HCT116 (cell line): ENCODE measurements at regions not wholly inside any gene's neighbourhood (a gene's known extent, or its start where the extent isn't known, plus 50 kb on each side); places are given as distances from the start of the nearest gene placed in this dataset.

ENCODE experiments used
- ATAC-seq: fragments of 200-7000 bp; cut with Tn5 transposase; 2 replicates; pipeline ENCODE4 v1.9.1; 2020; ENCODE audit warnings: mild to moderate bottlenecking, moderate library complexity
- BruUV-seq: library from RNA; stranded (reverse); fragments of 400-500 nt; replicated peaks from 2 replicates; lab custom pipeline; 2021; lab: Mats Ljungman, UMichigan
- CTCF ChIA-PET: fragments of 300-600 bp; sonication (Branson Sonifier 250); formaldehyde crosslinking; loops from one replicate; lab custom pipeline; 2021; ENCODE audit warnings: antibody characterized with exemption; lab: Charles Lee
- POLR2A ChIA-PET: fragments of 300-600, 350-600 bp; sonication (Branson Sonifier 250); formaldehyde crosslinking; loops from one replicate; lab custom pipeline; 2021; ENCODE audit warnings: antibody characterized with exemption; lab: Charles Lee
- RAD21 ChIA-PET, 2 experiments: fragments of 300-600 bp; sonication (Branson Sonifier 250); formaldehyde crosslinking; loops; one replicate each; lab custom pipeline; 2023; ENCODE audit warnings: low total read pairs in 2 of 2; ENCODE audit not compliant: uncharacterized antibody in 2 of 2, unreplicated experiment in 2 of 2, low non-redundant PET in 1 of 2; lab: Charles Lee
- DNase-seq: peaks from one replicate; pipeline ENCODE4 v3.0.0-alpha.2; 2010; ENCODE audit warnings: low read depth, low spot score
- H2AFZ ChIP-seq: fragments of 200-600 bp; shearing (Covaris generic), sonication (generic); 2 replicates; pipeline ENCODE4 v1.6.1; 2017; ENCODE audit warnings: low read depth, mixed run types, mixed read lengths, antibody characterized with exemption, low read length; ENCODE audit not compliant: poor library complexity, severe bottlenecking
- H3K27ac ChIP-seq: 2 replicates; pipeline ENCODE4 v1.5.1; 2012; ENCODE audit warnings: low read depth, low read length
- H3K27me3 ChIP-seq: fragments of 200-600 bp; sonication (generic); 2 replicates; pipeline ENCODE4 v1.6.1; 2016; ENCODE audit warnings: mixed run types, low read length, mixed read lengths; ENCODE audit not compliant: insufficient read depth
- H3K36me3 ChIP-seq, 2 experiments: fragments of 200-500 bp in 1 of 2; fragments of 200-600 bp in 1 of 2; sonication (Bioruptor generic) in 1 of 2; sonication (generic) in 1 of 2; 2 replicates each; pipeline versions ENCODE4 v1.5.1 to v1.6.1; 2014 to 2016; ENCODE audit warnings: low read length in 2 of 2, inconsistent platforms in 1 of 2, mixed read lengths in 1 of 2, mixed run types in 1 of 2; ENCODE audit not compliant: insufficient read depth in 2 of 2, control insufficient read depth in 1 of 2
- H3K4me1 ChIP-seq, 2 experiments: fragments of 200-600 bp in 1 of 2; sonication (generic) in 1 of 2; 2 replicates each; pipeline versions ENCODE4 v1.5.1 to v1.6.1; 2012 to 2017; ENCODE audit warnings: low read length in 2 of 2, inconsistent platforms in 1 of 2, mild to moderate bottlenecking in 1 of 2, mixed read lengths in 1 of 2, mixed run types in 1 of 2, moderate library complexity in 1 of 2; ENCODE audit not compliant: insufficient read depth in 2 of 2, control insufficient read depth in 1 of 2
- H3K4me2 ChIP-seq: fragments of 200-600 bp; sonication (generic); 2 replicates; pipeline ENCODE4 v1.6.1; 2017; ENCODE audit warnings: mixed run types, low read length, mixed read lengths
- H3K4me3 ChIP-seq, 2 experiments: fragments of 200-600 bp in 1 of 2; sonication (generic) in 1 of 2; replicated peaks in 1 of 2; 2 replicates each; pipeline ENCODE4 v1.5.1; 2011 to 2016; ENCODE audit warnings: low read length in 2 of 2, control low read depth in 1 of 2, low read depth in 1 of 2, mild to moderate bottlenecking in 1 of 2, mixed read lengths in 1 of 2, mixed run types in 1 of 2
- H3K79me2 ChIP-seq: fragments of 200-600 bp; sonication (generic); 2 replicates; pipeline ENCODE4 v1.6.1; 2017; ENCODE audit warnings: mild to moderate bottlenecking, mixed run types, low read length, moderate library complexity, mixed read lengths; ENCODE audit not compliant: insufficient read depth
- H3K9ac ChIP-seq: fragments of 200-600 bp; sonication (generic); 2 replicates; pipeline ENCODE4 v1.6.1; 2016; ENCODE audit warnings: low read length, mixed read lengths
- H3K9me2 ChIP-seq: fragments of 200-600 bp; sonication (generic), shearing (Covaris generic); 2 replicates; pipeline ENCODE4 v1.6.1; 2017; ENCODE audit warnings: mixed run types, mild to moderate bottlenecking, moderate library complexity; ENCODE audit not compliant: insufficient read depth
- H3K9me3 ChIP-seq, 2 experiments: fragments of 200-500 bp in 1 of 2; fragments of 200-600 bp in 1 of 2; sonication (Bioruptor generic) in 1 of 2; sonication (generic) in 1 of 2; 2 replicates each; pipeline ENCODE4 v1.6.1; 2014 to 2017; ENCODE audit warnings: low read length in 2 of 2, mixed read lengths in 2 of 2, inconsistent platforms in 1 of 2, low read depth in 1 of 2, mild to moderate bottlenecking in 1 of 2, mixed run types in 1 of 2, moderate library complexity in 1 of 2; ENCODE audit not compliant: control insufficient read depth in 1 of 2, insufficient read depth in 1 of 2
- H4K20me1 ChIP-seq: fragments of 200-600 bp; sonication (generic), shearing (Covaris generic); 2 replicates; pipeline ENCODE4 v1.6.1; 2017; ENCODE audit warnings: mixed run types, mild to moderate bottlenecking, moderate library complexity; ENCODE audit not compliant: insufficient read depth
- ELF1 ChIP-seq: IDR thresholded peaks from 2 replicates; pipeline ENCODE4 v1.6.1; 2012; ENCODE audit warnings: low read depth, borderline replicate concordance
- FOSL1 ChIP-seq: IDR thresholded peaks from 2 replicates; pipeline ENCODE4 v1.6.1; 2012; ENCODE audit warnings: low read depth
- JUND ChIP-seq: IDR thresholded peaks from 2 replicates; pipeline ENCODE4 v1.6.1; 2012
- POLR2AphosphoS5 ChIP-seq: IDR thresholded peaks from 2 replicates; pipeline ENCODE4 v1.6.1; 2011; ENCODE audit warnings: mild to moderate bottlenecking, low read depth, low read length, moderate library complexity
- SP1 ChIP-seq: IDR thresholded peaks from 2 replicates; pipeline ENCODE4 v1.6.1; 2012; ENCODE audit warnings: low read depth
- YY1 ChIP-seq: IDR thresholded peaks from 2 replicates; pipeline ENCODE4 v1.6.1; 2011; ENCODE audit warnings: low read length, low read depth, moderate library complexity, mild to moderate bottlenecking; ENCODE audit not compliant: insufficient replicate concordance; ENCODE audit errors: extremely low read depth
- ZNF274 ChIP-seq: fragments of 200-500 bp; sonication (Bioruptor generic); IDR thresholded peaks from 2 replicates; pipeline ENCODE4 v1.6.1; 2014; ENCODE audit warnings: mild to moderate bottlenecking, low read depth, low read length, inconsistent platforms
- intact Hi-C: fragments of 100-400 bp; cut with micrococcal nuclease; formaldehyde crosslinking; loops from 2 replicates; pipeline ENCODE4 v1.10.0; 2022
- TF ChIP-seq, protein P1 (sequence below): IDR thresholded peaks from 2 replicates; pipeline ENCODE4 v1.6.1; 2011; ENCODE audit warnings: mild to moderate bottlenecking, low read length, moderate library complexity; ENCODE audit not compliant: insufficient replicate concordance; ENCODE audit errors: extremely low read depth
- TF ChIP-seq, protein P2 (sequence below): IDR thresholded peaks from 2 replicates; pipeline ENCODE4 v1.6.1; 2012
- TF ChIP-seq, protein P3 (sequence below): IDR thresholded peaks from 2 replicates; pipeline ENCODE4 v1.6.1; 2012

DNA sequence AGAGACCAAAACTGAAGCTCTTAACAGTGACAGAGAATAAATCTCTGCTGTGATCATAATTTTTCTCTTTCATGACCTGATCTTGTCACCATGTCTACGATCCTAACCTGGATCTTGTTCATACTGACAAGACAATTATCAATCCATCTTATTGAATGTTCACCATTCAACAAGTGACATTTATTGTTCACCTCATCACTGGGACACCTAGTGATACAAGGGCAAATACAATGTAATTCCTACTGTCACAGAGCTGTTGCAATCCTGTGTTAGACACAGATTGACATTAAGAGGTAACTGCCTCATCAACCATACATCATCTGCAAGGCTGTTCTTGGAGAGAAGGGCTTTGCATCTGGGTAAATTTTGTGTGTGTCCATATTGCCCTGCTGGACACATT lies 942.4 kb upstream of the PRR20A start:
- peaks cover 5 to 16% of the 10 kb centered on the region in 2 experiments for H3K9me3 ChIP-seq
- no peak overlapping the region for H3K27ac ChIP-seq
- no peaks in the 10 kb centered on the region for H4K20me1 ChIP-seq
- CTCF ChIA-PET = no interaction called here
- H3K9ac ChIP-seq = no peak overlapping the region
- H3K9me2 ChIP-seq = no peaks in the 10 kb centered on the region
- no peaks in the 10 kb centered on the region for H3K27me3 ChIP-seq
- H2AFZ ChIP-seq = no peak overlapping the region
- intact Hi-C loops = no loop called here
- POLR2A ChIA-PET = no interaction called here
- H3K4me3 ChIP-seq = no peak overlapping the region
- no TSS peak for BruUV-seq
- H3K79me2 ChIP-seq = no peaks in the 10 kb centered on the region
- H3K36me3 ChIP-seq = no peaks in the 10 kb centered on the region
- TF ChIP-seq, protein P1, sequence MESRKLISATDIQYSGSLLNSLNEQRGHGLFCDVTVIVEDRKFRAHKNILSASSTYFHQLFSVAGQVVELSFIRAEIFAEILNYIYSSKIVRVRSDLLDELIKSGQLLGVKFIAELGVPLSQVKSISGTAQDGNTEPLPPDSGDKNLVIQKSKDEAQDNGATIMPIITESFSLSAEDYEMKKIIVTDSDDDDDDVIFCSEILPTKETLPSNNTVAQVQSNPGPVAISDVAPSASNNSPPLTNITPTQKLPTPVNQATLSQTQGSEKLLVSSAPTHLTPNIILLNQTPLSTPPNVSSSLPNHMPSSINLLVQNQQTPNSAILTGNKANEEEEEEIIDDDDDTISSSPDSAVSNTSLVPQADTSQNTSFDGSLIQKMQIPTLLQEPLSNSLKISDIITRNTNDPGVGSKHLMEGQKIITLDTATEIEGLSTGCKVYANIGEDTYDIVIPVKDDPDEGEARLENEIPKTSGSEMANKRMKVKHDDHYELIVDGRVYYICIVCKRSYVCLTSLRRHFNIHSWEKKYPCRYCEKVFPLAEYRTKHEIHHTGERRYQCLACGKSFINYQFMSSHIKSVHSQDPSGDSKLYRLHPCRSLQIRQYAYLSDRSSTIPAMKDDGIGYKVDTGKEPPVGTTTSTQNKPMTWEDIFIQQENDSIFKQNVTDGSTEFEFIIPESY = no peak
- TF ChIP-seq SP1 (no peak), JUND (no peak), ZNF274 (no peak), YY1 (no peak), POLR2AphosphoS5 (no peak), FOSL1 (no peak), ELF1 (no peak)
- TF ChIP-seq, protein P2, sequence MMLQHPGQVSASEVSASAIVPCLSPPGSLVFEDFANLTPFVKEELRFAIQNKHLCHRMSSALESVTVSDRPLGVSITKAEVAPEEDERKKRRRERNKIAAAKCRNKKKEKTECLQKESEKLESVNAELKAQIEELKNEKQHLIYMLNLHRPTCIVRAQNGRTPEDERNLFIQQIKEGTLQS = no peak
- TF ChIP-seq, protein P3, sequence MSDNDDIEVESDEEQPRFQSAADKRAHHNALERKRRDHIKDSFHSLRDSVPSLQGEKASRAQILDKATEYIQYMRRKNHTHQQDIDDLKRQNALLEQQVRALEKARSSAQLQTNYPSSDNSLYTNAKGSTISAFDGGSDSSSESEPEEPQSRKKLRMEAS = no peak
- TF ChIP-seq, all 23 proteins: peak for 0
- Histone ChIP-seq H3K4me1 (no peaks in the 10 kb centered on the region), H3K4me2 (no peak overlapping the region)
- no peak for ATAC-seq
- RAD21 ChIA-PET = no interaction called here
- DNase-seq = no peak
